Mesendoderm (in vitro differentiated cells): ENCODE measurements at regions not wholly inside any gene's neighbourhood (a gene's known extent, or its start where the extent isn't known, plus 50 kb on each side); places are given as distances from the start of the nearest gene placed in this dataset.
A peak's percentile ranks its signal among the peaks of the same experiment; 100 is the strongest.

Experiments
- DNase-seq: peaks from one replicate; pipeline ENCODE4 v3.0.0; 2013
- H2AK5ac ChIP-seq: 2 replicates; pipeline ENCODE4 v1.6.1; 2013; ENCODE audit warnings: low read length, inconsistent platforms
- H2BK120ac ChIP-seq: 2 replicates; pipeline ENCODE4 v1.6.1; 2013; ENCODE audit warnings: low read depth, mild to moderate bottlenecking, low read length, moderate library complexity, mixed read lengths
- H2BK15ac ChIP-seq: replicated peaks from 2 replicates; pipeline ENCODE4 v1.6.1; 2013; ENCODE audit warnings: low read depth, mild to moderate bottlenecking, moderate library complexity
- H2BK5ac ChIP-seq: 2 replicates; pipeline ENCODE4 v1.6.1; 2013; ENCODE audit warnings: low read length, inconsistent platforms
- H3K18ac ChIP-seq: 2 replicates; pipeline ENCODE4 v1.6.1; 2013; ENCODE audit warnings: mild to moderate bottlenecking, low read length, mixed read lengths
- H3K23ac ChIP-seq: one replicate; pipeline ENCODE4 v1.6.1; 2013; ENCODE audit warnings: low read length
- H3K27ac ChIP-seq: 2 replicates; pipeline ENCODE4 v1.5.1; 2013; ENCODE audit warnings: low read depth, mild to moderate bottlenecking, inconsistent platforms, low read length, moderate library complexity
- H3K27me3 ChIP-seq: 2 replicates; pipeline ENCODE4 v1.6.1; 2013; ENCODE audit warnings: low read length, control low read depth, mild to moderate bottlenecking, inconsistent platforms; ENCODE audit not compliant: insufficient read depth, poor library complexity
- H3K36me3 ChIP-seq: 2 replicates; pipeline ENCODE4 v1.6.1; 2013; ENCODE audit warnings: low read length, inconsistent platforms; ENCODE audit not compliant: control insufficient read depth, insufficient read depth
- H3K4ac ChIP-seq: one replicate; pipeline ENCODE4 v1.6.1; 2013; ENCODE audit warnings: low read depth, mild to moderate bottlenecking, low read length, moderate library complexity
- H3K4me1 ChIP-seq: 2 replicates; pipeline ENCODE4 v1.6.1; 2013; ENCODE audit warnings: low read depth, low read length, inconsistent platforms; ENCODE audit not compliant: control insufficient read depth
- H3K4me2 ChIP-seq: 2 replicates; pipeline ENCODE4 v1.6.1; 2013; ENCODE audit warnings: low read length
- H3K4me3 ChIP-seq: 2 replicates; pipeline ENCODE4 v1.5.1; 2013; ENCODE audit warnings: mild to moderate bottlenecking, low read length
- H3K56ac ChIP-seq: one replicate; pipeline ENCODE4 v1.6.1; 2013; ENCODE audit warnings: low read length
- H3K79me1 ChIP-seq: 2 replicates; pipeline ENCODE4 v1.6.1; 2013; ENCODE audit warnings: low read length, inconsistent platforms
- H3K79me2 ChIP-seq: 2 replicates; pipeline ENCODE4 v1.6.1; 2013; ENCODE audit warnings: mild to moderate bottlenecking, low read length; ENCODE audit not compliant: control insufficient read depth, insufficient read depth
- H3K9ac ChIP-seq: 2 replicates; pipeline ENCODE4 v1.6.1; 2013; ENCODE audit warnings: low read length, inconsistent platforms
- H4K5ac ChIP-seq: one replicate; pipeline ENCODE4 v1.6.1; 2013; ENCODE audit warnings: low read length
- H4K8ac ChIP-seq: one replicate; pipeline ENCODE4 v1.6.1; 2013; ENCODE audit warnings: low read depth, mild to moderate bottlenecking, control low read depth, low read length, moderate library complexity
- WGBS: extraction: QIAGEN DNeasy Blood & Tissue Kit; methylation state at CpG from one replicate; pipeline ENCODE4 v1.1.7; 2013; ENCODE audit warnings: low lambda C conversion rate, missing lambda C conversion rate; ENCODE audit not compliant: insufficient coverage; ENCODE audit errors: extremely low coverage; 5-methylcytosine and 5-hydroxymethylcytosine counted together

GRCh38 chr7:55641273-55641691 lies 69.0 kb upstream of the VOPP1 start:
- H3K4me3 ChIP-seq = no peak overlapping the region
- no peaks in the 10 kb centered on the region for H3K79me2 ChIP-seq
- H3K27ac ChIP-seq = no peak overlapping the region
- no peak overlapping the region for H2BK15ac ChIP-seq
- H2BK120ac ChIP-seq = no peak overlapping the region
- H3K36me3 ChIP-seq = no peaks in the 10 kb centered on the region
- no peaks in the 10 kb centered on the region for H3K79me1 ChIP-seq
- no peak overlapping the region for H4K5ac ChIP-seq
- H4K8ac ChIP-seq = no peak overlapping the region
- H3K56ac ChIP-seq = no peak overlapping the region
- no peak overlapping the region for H2AK5ac ChIP-seq
- H3K18ac ChIP-seq = no peak overlapping the region
- H2BK5ac ChIP-seq = no peak overlapping the region
- no peak overlapping the region for H3K4ac ChIP-seq
- WGBS = no CpG with 5 or more reads among the region's 1 CpG
- peak; percentile 87 for DNase-seq
- no peaks in the 10 kb centered on the region for H3K4me1 ChIP-seq
- no peak overlapping the region for H3K4me2 ChIP-seq
- H3K23ac ChIP-seq = no peak overlapping the region
- H3K9ac ChIP-seq = no peak overlapping the region
- no peaks in the 10 kb centered on the region for H3K27me3 ChIP-seq

GRCh38 chr7:55639640-55640039 lies 67.3 kb upstream of the VOPP1 start:
- no CpG with 5 or more reads among the region's 1 CpG for WGBS

GRCh38 chr7:55629051-55629677 lies 56.9 kb upstream of the VOPP1 start:
- H3K56ac ChIP-seq = peak overlapping the region; percentile 25

More at GRCh38 chr7:55639640-55640039, 67.3 kb upstream of the VOPP1 start:
- Histone ChIP-seq H3K4ac (no peak overlapping the region), H3K4me1 (no peaks in the 10 kb centered on the region), H3K4me2 (no peak overlapping the region), H3K27me3 (no peaks in the 10 kb centered on the region), H4K8ac (no peak overlapping the region), H2BK15ac (no peak overlapping the region), H3K79me2 (no peaks in the 10 kb centered on the region), H2BK120ac (no peak overlapping the region), H3K9ac (no peak overlapping the region), H3K36me3 (no peaks in the 10 kb centered on the region), H4K5ac (no peak overlapping the region), H2AK5ac (no peak overlapping the region), H3K23ac (no peak overlapping the region), H3K79me1 (no peaks in the 10 kb centered on the region), H3K18ac (no peak overlapping the region), H2BK5ac (no peak overlapping the region), H3K4me3 (no peak overlapping the region), H3K56ac (no peak overlapping the region), H3K27ac (no peak overlapping the region)
- no peak for DNase-seq

GRCh38 chr7:55624813-55625212 lies 52.5 kb upstream of the VOPP1 start:
- no peak overlapping the region for H2BK5ac ChIP-seq
- no peaks in the 10 kb centered on the region for H3K36me3 ChIP-seq
- DNase-seq = no peak
- H3K56ac ChIP-seq = no peak overlapping the region
- no peak overlapping the region for H3K4me2 ChIP-seq
- H3K9ac ChIP-seq = no peak overlapping the region
- no peak overlapping the region for H3K27ac ChIP-seq
- H3K18ac ChIP-seq = no peak overlapping the region
- H3K4me1 ChIP-seq = no peaks in the 10 kb centered on the region
- H2BK15ac ChIP-seq = no peak overlapping the region
- WGBS = no CpG with 5 or more reads among the region's 3 CpGs
- no peak overlapping the region for H2BK120ac ChIP-seq
- H4K5ac ChIP-seq = no peak overlapping the region
- H3K27me3 ChIP-seq = no peaks in the 10 kb centered on the region
- H3K79me1 ChIP-seq = no peaks in the 10 kb centered on the region
- no peak overlapping the region for H4K8ac ChIP-seq
- H3K4me3 ChIP-seq = no peak overlapping the region
- no peak overlapping the region for H3K4ac ChIP-seq
- H3K23ac ChIP-seq = no peak overlapping the region
- H2AK5ac ChIP-seq = no peak overlapping the region
- H3K79me2 ChIP-seq = no peaks in the 10 kb centered on the region

More at GRCh38 chr7:55629051-55629677, 56.9 kb upstream of the VOPP1 start:
- Histone ChIP-seq H2BK5ac (no peak overlapping the region), H2BK15ac (no peak overlapping the region), H4K5ac (no peak overlapping the region), H3K79me2 (no peaks in the 10 kb centered on the region), H3K79me1 (no peaks in the 10 kb centered on the region), H3K4ac (no peak overlapping the region), H3K18ac (no peak overlapping the region), H3K4me1 (no peaks in the 10 kb centered on the region), H3K23ac (no peak overlapping the region), H3K4me3 (no peak overlapping the region), H3K27ac (no peak overlapping the region), H2AK5ac (no peak overlapping the region), H3K36me3 (no peaks in the 10 kb centered on the region), H2BK120ac (no peak overlapping the region), H3K4me2 (no peak overlapping the region), H3K9ac (no peak overlapping the region), H3K27me3 (no peaks in the 10 kb centered on the region), H4K8ac (no peak overlapping the region)
- DNase-seq = no peak
- no CpG with 5 or more reads among the region's 2 CpGs for WGBS

- Histone ChIP-seq H4K5ac (no peak overlapping the region), H2BK5ac (no peak overlapping the region), H3K27ac (no peak overlapping the region), H3K9ac (no peak overlapping the region), H4K8ac (no peak overlapping the region), H3K27me3 (no peaks in the 10 kb centered on the region), H3K23ac (no peak overlapping the region), H3K36me3 (no peaks in the 10 kb centered on the region), H2BK15ac (no peak overlapping the region), H3K4ac (no peak overlapping the region), H3K79me1 (no peaks in the 10 kb centered on the region), H3K4me2 (no peak overlapping the region), H2AK5ac (no peak overlapping the region), H3K4me3 (no peak overlapping the region), H2BK120ac (no peak overlapping the region), H3K79me2 (no peaks in the 10 kb centered on the region), H3K4me1 (no peaks in the 10 kb centered on the region), H3K18ac (no peak overlapping the region), H3K56ac (no peak overlapping the region)
- DNase-seq = no peak
- WGBS = no CpG with 5 or more reads among the region's 8 CpGs
Observed at GRCh38 chr7:55623617-55624016, 51.3 kb upstream of the VOPP1 start.

GRCh38 chr7:55622241-55622640 lies 49.9 kb upstream of the VOPP1 start:
- no peaks in the 10 kb centered on the region for H3K36me3 ChIP-seq
- no peaks in the 10 kb centered on the region for H3K79me2 ChIP-seq
- H4K8ac ChIP-seq = no peak overlapping the region
- no peak overlapping the region for H3K4ac ChIP-seq
- no peak overlapping the region for H2BK5ac ChIP-seq
- H3K4me1 ChIP-seq = no peaks in the 10 kb centered on the region
- no peak overlapping the region for H2BK15ac ChIP-seq
- H3K79me1 ChIP-seq = no peaks in the 10 kb centered on the region
- no peak overlapping the region for H3K23ac ChIP-seq
- H4K5ac ChIP-seq = no peak overlapping the region
- H2BK120ac ChIP-seq = no peak overlapping the region
- no peak overlapping the region for H3K56ac ChIP-seq
- H2AK5ac ChIP-seq = no peak overlapping the region
- H3K27ac ChIP-seq = no peak overlapping the region
- no peak overlapping the region for H3K18ac ChIP-seq
- no peak overlapping the region for H3K4me3 ChIP-seq
- WGBS = no CpG with 5 or more reads among the region's 5 CpGs
- no peak overlapping the region for H3K9ac ChIP-seq
- no peak for DNase-seq
- no peaks in the 10 kb centered on the region for H3K27me3 ChIP-seq
- no peak overlapping the region for H3K4me2 ChIP-seq
